K562 (cell line): ENCODE measurements at regions not wholly inside any gene's neighbourhood (a gene's known extent, or its start where the extent isn't known, plus 50 kb on each side); places are given as distances from the start of the nearest gene placed in this dataset. TPM values are rescaled to one million over a fixed set of nuclear protein-coding genes. Genes with fewer than 3 reads are reported as not detected.

Experiments
- ATAC-seq: fragments of 200-7000 bp; cut with Tn5 transposase; 3 replicates; pipeline ENCODE4 v1.9.1; 2020; ENCODE audit warnings: moderate library complexity
- BruUV-seq: library from RNA; stranded (reverse); fragments of 400-500 nt; replicated peaks from 2 replicates; lab custom pipeline; 2021; lab: Mats Ljungman, UMichigan
- CTCF ChIA-PET: fragments of 300-600 bp; formaldehyde crosslinking; extraction: SDS; loops from one replicate; lab custom pipeline; 2021; ENCODE audit warnings: low intra/inter-chr PET ratio; lab: Yijun Ruan, JAX
- POLR2A ChIA-PET: fragments of 300-600, 350-650 bp; sonication (Branson Sonifier 250); formaldehyde crosslinking; extraction: SDS; loops from one replicate; lab custom pipeline; 2021; ENCODE audit warnings: antibody characterized with exemption, inconsistent platforms; lab: Yijun Ruan, JAX
- DNase-seq, 4 experiments: peaks; one replicate each; pipeline versions ENCODE4 v3.0.0 to v3.0.0-alpha.2; 2011 to 2018; ENCODE audit warnings: low spot score in 3 of 4, mixed read lengths in 3 of 4; ENCODE audit errors: extremely low read depth in 1 of 4
- FAIRE-seq: peaks from 2 replicates; lab custom pipeline; 2011; peaks lifted over from hg19 to GRCh38; lab: Jason Lieb, UNC
- H2AFZ ChIP-seq: 2 replicates; pipeline ENCODE4 v1.6.0; 2011; ENCODE audit warnings: low read depth, low read length, control low read depth, inconsistent platforms
- H3K27ac ChIP-seq: fragments of 200-600 bp; 3 replicates; pipeline ENCODE4 v1.8.0; 2011; ENCODE audit warnings: low read depth, mild to moderate bottlenecking, control low read depth, inconsistent platforms, low read length, moderate library complexity, mixed read lengths; ENCODE audit errors: extremely low read depth
- H3K27me3 ChIP-seq, 2 experiments: fragments of 300-600 bp in 1 of 2; 2 replicates in 1 of 2; 3 replicates in 1 of 2; pipeline versions ENCODE4 v1.6.0 to v1.8.0; 2011; ENCODE audit warnings: inconsistent platforms in 2 of 2, low read length in 2 of 2, mild to moderate bottlenecking in 1 of 2, mixed read lengths in 1 of 2, moderate library complexity in 1 of 2; ENCODE audit not compliant: control insufficient read depth in 2 of 2, insufficient read depth in 2 of 2
- H3K36me3 ChIP-seq: fragments of 300-600 bp; 3 replicates; pipeline ENCODE4 v1.8.0; 2011; ENCODE audit warnings: mild to moderate bottlenecking, low read length, inconsistent platforms; ENCODE audit not compliant: control insufficient read depth, insufficient read depth
- H3K4me1 ChIP-seq, 2 experiments: fragments of 200-600 bp in 1 of 2; replicated peaks in 1 of 2; 2 replicates in 1 of 2; 3 replicates in 1 of 2; pipeline versions ENCODE4 v1.5.1 to v1.8.0; 2011; ENCODE audit warnings: inconsistent platforms in 2 of 2, low read length in 2 of 2, mild to moderate bottlenecking in 1 of 2, mixed read lengths in 1 of 2, moderate library complexity in 1 of 2; ENCODE audit not compliant: control insufficient read depth in 2 of 2, insufficient read depth in 2 of 2
- H3K4me2 ChIP-seq: 2 replicates; pipeline ENCODE4 v1.6.1; 2011; ENCODE audit warnings: low read length, control low read depth, inconsistent platforms, mixed read lengths; ENCODE audit not compliant: insufficient read depth
- H3K4me3 ChIP-seq: fragments of 200-600 bp; sonication (generic), shearing (Covaris generic); 2 replicates; pipeline ENCODE4 v1.5.1; 2016; ENCODE audit warnings: control low read depth, inconsistent platforms
- H3K79me2 ChIP-seq: fragments of 200-600 bp; 3 replicates; pipeline ENCODE4 v1.8.0; 2011; ENCODE audit warnings: low read length, inconsistent platforms; ENCODE audit not compliant: control insufficient read depth, insufficient read depth
- H3K9ac ChIP-seq, 2 experiments: 2 replicates each; pipeline versions ENCODE4 v1.6.0 to v1.6.1; 2011; ENCODE audit warnings: low read depth in 2 of 2, low read length in 2 of 2, control low read depth in 1 of 2, inconsistent platforms in 1 of 2, mild to moderate bottlenecking in 1 of 2, mixed read lengths in 1 of 2; ENCODE audit not compliant: insufficient read depth in 1 of 2
- H3K9me1 ChIP-seq: one replicate; pipeline ENCODE4 v1.6.0; 2011; ENCODE audit warnings: inconsistent platforms, mild to moderate bottlenecking, low read length, moderate library complexity; ENCODE audit not compliant: control insufficient read depth, insufficient read depth
- H3K9me3 ChIP-seq: replicated peaks from 2 replicates; pipeline ENCODE4 v1.5.1; 2011; ENCODE audit warnings: low read depth, low read length, inconsistent platforms; ENCODE audit not compliant: control insufficient read depth, insufficient read depth
- H4K20me1 ChIP-seq: replicated peaks from 2 replicates; pipeline ENCODE4 v1.6.1; 2011; ENCODE audit warnings: low read length, inconsistent platforms, mixed read lengths; ENCODE audit not compliant: control insufficient read depth, insufficient read depth
- EGR1 ChIP-seq: fragments of 450-650 bp; conservative IDR thresholded peaks from 2 replicates; pipeline ENCODE4 v1.6.1; 2017; ENCODE audit warnings: mild to moderate bottlenecking
- MEF2D ChIP-seq: conservative IDR thresholded peaks from 2 replicates; pipeline ENCODE4 v1.6.1; 2016; ENCODE audit warnings: low read depth, missing genetic modification characterization, missing compliant biosample characterization
- MYC ChIP-seq, 2 experiments: fragments of 250-450 bp in 1 of 2; sonication (Bioruptor Pico) in 1 of 2; IDR thresholded peaks; 2 replicates each; pipeline versions ENCODE4 v1.5.1 to v1.6.1; 2012 to 2021; ENCODE audit warnings: low read depth in 2 of 2, borderline replicate concordance in 1 of 2, improper control_type of control experiment in 1 of 2, low read length in 1 of 2, mild to moderate bottlenecking in 1 of 2, moderate library complexity in 1 of 2
- PKNOX1 ChIP-seq: fragments of 450-650 bp; IDR thresholded peaks from 2 replicates; pipeline ENCODE4 v1.6.1; 2016
- SP1 ChIP-seq: sonication (generic); formaldehyde crosslinking; IDR thresholded peaks from 2 replicates; pipeline ENCODE4 v1.8.1; 2022; ENCODE audit warnings: mild to moderate bottlenecking, missing genetic modification reagents
- XRCC3 ChIP-seq: fragments of 450-650 bp; IDR thresholded peaks from 2 replicates; pipeline ENCODE4 v1.6.1; 2017; ENCODE audit warnings: mild to moderate bottlenecking, moderate library complexity
- ZBTB2 ChIP-seq: fragments of 450-650 bp; IDR thresholded peaks from 2 replicates; pipeline ENCODE4 v1.6.1; 2016; ENCODE audit warnings: antibody characterized with exemption
- ZFPM2 ChIP-seq: fragments of 250-450 bp; sonication (Bioruptor Pico); IDR thresholded peaks from 2 replicates; pipeline ENCODE4 v1.5.1; 2022; ENCODE audit warnings: mild to moderate bottlenecking
- ZNF253 ChIP-seq: fragments of 250-450 bp; sonication (Bioruptor Pico); conservative IDR thresholded peaks from 2 replicates; pipeline ENCODE4 v1.6.1; 2021; ENCODE audit warnings: mild to moderate bottlenecking
- ZNF707 ChIP-seq: fragments of 250-450 bp; sonication (Bioruptor Pico); conservative IDR thresholded peaks from 2 replicates; pipeline ENCODE4 v1.8.0; 2022; ENCODE audit warnings: inconsistent platforms, mild to moderate bottlenecking, moderate library complexity
- WGBS: fragments of 100-300 bp; shearing (Covaris generic); methylation state at CpG from one replicate; pipeline ENCODE4 v1.1.6; 2016; ENCODE audit warnings: low coverage, mixed read lengths; ENCODE audit not compliant: insufficient coverage; ENCODE audit errors: missing lambda C conversion rate; 5-methylcytosine and 5-hydroxymethylcytosine counted together
- in situ Hi-C: fragments of 300-500 bp; cut with MboI; formaldehyde crosslinking; loops from 4 replicates; pipeline ENCODE4 v1.15.0; 2018; ENCODE audit warnings: inconsistent platforms, mixed read lengths
- intact Hi-C: fragments of 100-400 bp; cut with micrococcal nuclease; formaldehyde crosslinking; loops from 2 replicates; pipeline ENCODE4 v1.14.2; 2022
- small RNA-seq: library from RNA; depleted of rRNA; stranded (forward); fragments of <200 nt; gene quantifications from one replicate; pipeline ENCODE3, GENCODE V24; 2014

GRCh38 chr15:47663101-47663500 is 54.2 kb upstream of the SEMA6D start:
- Histone ChIP-seq H3K9ac (no peak overlapping the region), H3K79me2 (no peaks in the 10 kb centered on the region), H3K4me1 (no peaks in the 10 kb centered on the region), H3K4me3 (no peak overlapping the region), H3K4me2 (no peak overlapping the region), H2AFZ (no peak overlapping the region), H3K27me3 (no peaks in the 10 kb centered on the region), H3K9me3 (no peaks in the 10 kb centered on the region), H3K9me1 (no peaks in the 10 kb centered on the region), H4K20me1 (no peaks in the 10 kb centered on the region), H3K27ac (no peak overlapping the region), H3K36me3 (no peaks in the 10 kb centered on the region)
- no peak for ATAC-seq
- CTCF ChIA-PET: no interaction called here
- intact Hi-C loops: no loop called here
- WGBS: 0% methylated on average over 2 of the region's 2 CpGs
- BruUV-seq: no TSS peak
- no peak for TF ChIP-seq ZNF253 (CRISPR knock-in tag)
- no peak for TF ChIP-seq ZNF707 (CRISPR knock-in tag)
- no peak for TF ChIP-seq SP1 (CRISPR knock-in tag)
- no peak for TF ChIP-seq MEF2D (tag)
- TF ChIP-seq ZFPM2 (CRISPR knock-in tag): no peak
- TF ChIP-seq XRCC3: no peak
- TF ChIP-seq MYC (IDR thresholded peaks at IDR 0.05; ENCODE audit: low read depth, low read length): no peak
- TF ChIP-seq MYC (CRISPR knock-in tag; IDR thresholded peaks at IDR 0.05; ENCODE audit: borderline replicate concordance, low read depth): no peak
- TF ChIP-seq EGR1: no peak
- TF ChIP-seq PKNOX1: no peak
- TF ChIP-seq ZBTB2: no peak
- POLR2A ChIA-PET: no interaction called here
- in situ Hi-C loops: no loop called here
- no peak for FAIRE-seq
- DNase-seq: no peak

Small RNA genes lying in the stretch of these regions (small RNA-seq; reads per million reads assigned to genes)
- gene MTND5P40 (not detected), gene RF01182 (not detected), gene RN7SKP139 (not detected), gene RNU6-1014P (not detected)
